DOHH2 (cell line): ENCODE measurements at regions not wholly inside any gene's neighbourhood (a gene's known extent, or its start where the extent isn't known, plus 50 kb on each side); places are given as distances from the start of the nearest gene placed in this dataset.

Experiments
- H3F3A ChIP-seq: fragments of 200-600 bp; sonication (generic), shearing (Covaris generic); 2 replicates; pipeline ENCODE4 v1.6.0; 2016; ENCODE audit warnings: antibody characterized with exemption, mild to moderate bottlenecking; ENCODE audit not compliant: control insufficient read depth, insufficient read depth
- H3K27ac ChIP-seq: fragments of 200-600 bp; sonication (generic); 2 replicates; pipeline ENCODE4 v1.5.1; 2014; ENCODE audit warnings: low read depth, mild to moderate bottlenecking, low read length, moderate library complexity
- H3K27me3 ChIP-seq: fragments of 200-600 bp; sonication (generic); 2 replicates; pipeline ENCODE4 v1.6.1; 2014; ENCODE audit warnings: mild to moderate bottlenecking, low read length, mixed read lengths; ENCODE audit not compliant: control insufficient read depth
- H3K36me3 ChIP-seq: fragments of 200-600 bp; sonication (generic); 2 replicates; pipeline ENCODE4 v1.6.1; 2014; ENCODE audit warnings: mild to moderate bottlenecking, low read length, moderate library complexity, mixed read lengths; ENCODE audit not compliant: control insufficient read depth
- H3K4me1 ChIP-seq: fragments of 200-600 bp; sonication (generic); 2 replicates; pipeline ENCODE4 v1.6.1; 2014; ENCODE audit warnings: mild to moderate bottlenecking, low read length, mixed read lengths; ENCODE audit not compliant: control insufficient read depth
- H3K4me2 ChIP-seq: fragments of 200-600 bp; sonication (generic); 2 replicates; pipeline ENCODE4 v1.6.0; 2014; ENCODE audit warnings: mild to moderate bottlenecking, low read length, moderate library complexity
- H3K4me3 ChIP-seq: fragments of 200-600 bp; sonication (generic); 2 replicates; pipeline ENCODE4 v1.5.1; 2014; ENCODE audit warnings: mild to moderate bottlenecking, low read length, mixed read lengths
- H3K79me2 ChIP-seq: fragments of 200-600 bp; sonication (generic); 2 replicates; pipeline ENCODE4 v1.6.1; 2014; ENCODE audit warnings: mild to moderate bottlenecking, low read length, mixed read lengths; ENCODE audit not compliant: control insufficient read depth
- H3K9me2 ChIP-seq: fragments of 200-600 bp; sonication (generic); replicated peaks from 2 replicates; pipeline ENCODE4 v1.6.1; 2014; ENCODE audit warnings: mild to moderate bottlenecking, low read length, mixed read lengths; ENCODE audit not compliant: control insufficient read depth
- H3K9me3 ChIP-seq: fragments of 200-600 bp; sonication (generic); 2 replicates; pipeline ENCODE4 v1.6.1; 2014; ENCODE audit warnings: antibody characterized with exemption, low read length, mixed read lengths; ENCODE audit not compliant: control insufficient read depth, insufficient read depth
- H4K20me1 ChIP-seq: fragments of 200-600 bp; sonication (generic); 2 replicates; pipeline ENCODE4 v1.6.0; 2014; ENCODE audit warnings: low read depth, mild to moderate bottlenecking, antibody characterized with exemption, low read length, moderate library complexity; ENCODE audit not compliant: control insufficient read depth, insufficient read depth
- CTCF ChIP-seq: fragments of 200-600 bp; sonication (generic); IDR thresholded peaks from one replicate; pipeline ENCODE4 v1.5.1; 2014; ENCODE audit warnings: antibody characterized with exemption, mild to moderate bottlenecking, low read depth, low read length; ENCODE audit not compliant: poor library complexity, severe bottlenecking
- EZH2phosphoT487 ChIP-seq: fragments of 200-600 bp; sonication (generic); IDR thresholded peaks from 2 replicates; pipeline ENCODE4 v1.6.1; 2017; ENCODE audit warnings: borderline replicate concordance, mild to moderate bottlenecking, antibody characterized with exemption, low read length, moderate library complexity, mixed read lengths

- Histone ChIP-seq H3K27me3 (no peaks in the 10 kb centered on the region), H3K79me2 (no peaks in the 10 kb centered on the region), H3K9me2 (no peaks in the 10 kb centered on the region), H4K20me1 (no peaks in the 10 kb centered on the region), H3K4me2 (no peak overlapping the region), H3K9me3 (peaks cover 6% of the 10 kb centered on the region; the same call in 1 of the 2 replicates), H3K36me3 (no peaks in the 10 kb centered on the region), H3F3A (no peaks in the 10 kb centered on the region), H3K4me3 (no peak overlapping the region), H3K4me1 (no peaks in the 10 kb centered on the region), H3K27ac (no peak overlapping the region)
- TF ChIP-seq CTCF (no peak), EZH2phosphoT487 (no peak)
Observed at GRCh38 chr13:70842062-70842644, 733.9 kb upstream of the KLHL1 start.

- Histone ChIP-seq H3K9me2 (no peaks in the 10 kb centered on the region), H3K4me2 (no peak overlapping the region), H3K36me3 (no peaks in the 10 kb centered on the region), H3K4me1 (no peaks in the 10 kb centered on the region), H4K20me1 (no peaks in the 10 kb centered on the region), H3K79me2 (no peaks in the 10 kb centered on the region), H3K4me3 (no peak overlapping the region), H3K27me3 (no peaks in the 10 kb centered on the region), H3K27ac (no peak overlapping the region), H3K9me3 (peaks cover 6% of the 10 kb centered on the region; the same call in 1 of the 2 replicates), H3F3A (no peaks in the 10 kb centered on the region)
- no peak for TF ChIP-seq EZH2phosphoT487
- no peak for TF ChIP-seq CTCF
Observed at GRCh38 chr13:70841240-70842061, 733.2 kb upstream of the KLHL1 start.

GRCh38 chr13:70835371-70835770, 727.1 kb upstream of the KLHL1 start:
- H3K79me2 ChIP-seq = no peaks in the 10 kb centered on the region
- no peaks in the 10 kb centered on the region for H3K27me3 ChIP-seq
- H3K4me3 ChIP-seq = no peak overlapping the region
- H3K36me3 ChIP-seq = no peaks in the 10 kb centered on the region
- no peaks in the 10 kb centered on the region; the same call in 1 of the 2 replicates for H3K9me3 ChIP-seq
- no peaks in the 10 kb centered on the region for H3F3A ChIP-seq
- no peaks in the 10 kb centered on the region for H4K20me1 ChIP-seq
- no peak overlapping the region for H3K4me2 ChIP-seq
- no peaks in the 10 kb centered on the region for H3K4me1 ChIP-seq
- TF ChIP-seq CTCF (no peak), EZH2phosphoT487 (no peak)
- no peaks in the 10 kb centered on the region for H3K9me2 ChIP-seq
- H3K27ac ChIP-seq = no peak overlapping the region
